ENCODE measurements at regions not wholly inside any gene's neighbourhood (a gene's known extent, or its start where the extent isn't known, plus 50 kb on each side); places are given as distances from the start of the nearest gene placed in this dataset.

DNA sequence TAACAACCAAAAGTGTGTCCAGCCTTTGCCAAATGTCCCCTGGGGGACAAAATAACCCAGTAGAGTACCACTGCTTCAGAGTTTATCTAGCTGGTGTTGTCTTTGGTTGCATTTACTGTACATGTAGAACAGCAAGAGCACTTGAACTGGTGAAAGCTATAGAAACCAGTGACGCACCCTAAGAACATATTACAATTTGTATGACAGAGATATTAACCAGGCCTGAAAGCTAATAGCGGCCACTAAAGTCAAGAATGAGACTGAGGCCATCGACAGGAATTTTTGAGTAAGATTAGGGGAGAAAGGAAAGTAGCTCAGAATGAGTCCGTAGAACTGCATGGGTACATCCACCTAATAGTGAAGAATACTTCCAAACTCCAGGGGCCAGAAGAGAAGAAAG is 236.2 kb downstream of the MTERF1 start:
- H3K4me1 Mint-ChIP-seq = no peaks in the 10 kb centered on the region
- no peaks in the 10 kb centered on the region for H3K36me3 ChIP-seq (ENCODE audit: control insufficient read depth, insufficient read depth, low read length)
- no peaks in the 10 kb centered on the region for H3K4me1 ChIP-seq (ENCODE audit: control insufficient read depth, insufficient read depth, low read length)
- no peak overlapping the region for H3K4me3 ChIP-seq (ENCODE audit: low read length)
- H3K4me3 Mint-ChIP-seq = no peak overlapping the region
- H3K27me3 ChIP-seq (ENCODE audit: control insufficient read depth, insufficient read depth, low read length) = no peaks in the 10 kb centered on the region
- intact Hi-C loops (cut with micrococcal nuclease) = no loop called here
- H3K9me3 Mint-ChIP-seq = peaks cover 10% of the 10 kb centered on the region in 2 donors
- H3K36me3 Mint-ChIP-seq = peaks cover 11% of the 10 kb centered on the region
- ATAC-seq = no peak
- DNase-seq = no peak
- no peak overlapping the region for H3K27ac Mint-ChIP-seq
- 93% methylated on average over 4 of the region's 4 CpGs for WGBS (ENCODE audit: insufficient coverage)
- TF ChIP-seq, protein P1, sequence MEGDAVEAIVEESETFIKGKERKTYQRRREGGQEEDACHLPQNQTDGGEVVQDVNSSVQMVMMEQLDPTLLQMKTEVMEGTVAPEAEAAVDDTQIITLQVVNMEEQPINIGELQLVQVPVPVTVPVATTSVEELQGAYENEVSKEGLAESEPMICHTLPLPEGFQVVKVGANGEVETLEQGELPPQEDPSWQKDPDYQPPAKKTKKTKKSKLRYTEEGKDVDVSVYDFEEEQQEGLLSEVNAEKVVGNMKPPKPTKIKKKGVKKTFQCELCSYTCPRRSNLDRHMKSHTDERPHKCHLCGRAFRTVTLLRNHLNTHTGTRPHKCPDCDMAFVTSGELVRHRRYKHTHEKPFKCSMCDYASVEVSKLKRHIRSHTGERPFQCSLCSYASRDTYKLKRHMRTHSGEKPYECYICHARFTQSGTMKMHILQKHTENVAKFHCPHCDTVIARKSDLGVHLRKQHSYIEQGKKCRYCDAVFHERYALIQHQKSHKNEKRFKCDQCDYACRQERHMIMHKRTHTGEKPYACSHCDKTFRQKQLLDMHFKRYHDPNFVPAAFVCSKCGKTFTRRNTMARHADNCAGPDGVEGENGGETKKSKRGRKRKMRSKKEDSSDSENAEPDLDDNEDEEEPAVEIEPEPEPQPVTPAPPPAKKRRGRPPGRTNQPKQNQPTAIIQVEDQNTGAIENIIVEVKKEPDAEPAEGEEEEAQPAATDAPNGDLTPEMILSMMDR (IDR thresholded peaks at IDR 0.05) = no peak
- H3K9me3 ChIP-seq (ENCODE audit: control insufficient read depth, insufficient read depth, low read length) = peaks cover 2% of the 10 kb centered on the region
- no peak overlapping the region for H3K27ac ChIP-seq (ENCODE audit: low read length)
- no peaks in the 10 kb centered on the region for H3K27me3 Mint-ChIP-seq (ENCODE audit: low read depth in 2 of 2)

DNA sequence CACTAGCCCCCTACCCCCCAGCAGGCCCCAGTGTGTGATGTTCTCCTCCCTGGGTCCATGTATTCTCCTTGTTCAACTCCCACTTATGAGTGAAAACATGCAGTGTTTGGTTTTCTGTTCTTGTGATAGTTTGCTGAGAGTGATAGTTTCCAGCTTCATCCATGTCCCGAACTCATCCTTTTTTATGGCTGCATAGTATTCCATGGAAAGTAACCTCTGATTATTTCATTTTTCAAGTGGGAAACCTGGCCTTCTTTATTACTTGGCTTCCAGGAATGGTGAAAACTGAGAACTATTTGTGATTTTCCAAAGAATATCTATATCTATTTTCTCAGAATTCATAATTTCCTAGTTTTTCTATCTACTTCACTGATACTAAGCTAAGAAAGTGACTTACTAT is 235.0 kb downstream of the MTERF1 start:
- H3K27me3 Mint-ChIP-seq (ENCODE audit: low read depth in 2 of 2) = no peaks in the 10 kb centered on the region
- Histone ChIP-seq H3K4me3 (ENCODE audit: low read length) (no peak overlapping the region), H3K27me3 (ENCODE audit: control insufficient read depth, insufficient read depth, low read length) (no peaks in the 10 kb centered on the region), H3K36me3 (ENCODE audit: control insufficient read depth, insufficient read depth, low read length) (no peaks in the 10 kb centered on the region), H3K9me3 (ENCODE audit: control insufficient read depth, insufficient read depth, low read length) (peaks cover 2% of the 10 kb centered on the region), H3K27ac (ENCODE audit: low read length) (no peak overlapping the region), H3K4me1 (ENCODE audit: control insufficient read depth, insufficient read depth, low read length) (no peaks in the 10 kb centered on the region)
- TF ChIP-seq, protein P1 (IDR thresholded peaks at IDR 0.05) = no peak
- H3K27ac Mint-ChIP-seq = no peak overlapping the region
- no peaks in the 10 kb centered on the region for H3K4me1 Mint-ChIP-seq
- intact Hi-C loops (cut with micrococcal nuclease) = no loop called here
- peaks cover 11% of the 10 kb centered on the region for H3K36me3 Mint-ChIP-seq
- no peak for ATAC-seq
- no peak overlapping the region for H3K4me3 Mint-ChIP-seq
- WGBS (ENCODE audit: insufficient coverage) = 93% methylated on average over 1 of the region's 1 CpG
- no peak for DNase-seq
- peaks cover 14% of the 10 kb centered on the region in 2 donors for H3K9me3 Mint-ChIP-seq

DNA sequence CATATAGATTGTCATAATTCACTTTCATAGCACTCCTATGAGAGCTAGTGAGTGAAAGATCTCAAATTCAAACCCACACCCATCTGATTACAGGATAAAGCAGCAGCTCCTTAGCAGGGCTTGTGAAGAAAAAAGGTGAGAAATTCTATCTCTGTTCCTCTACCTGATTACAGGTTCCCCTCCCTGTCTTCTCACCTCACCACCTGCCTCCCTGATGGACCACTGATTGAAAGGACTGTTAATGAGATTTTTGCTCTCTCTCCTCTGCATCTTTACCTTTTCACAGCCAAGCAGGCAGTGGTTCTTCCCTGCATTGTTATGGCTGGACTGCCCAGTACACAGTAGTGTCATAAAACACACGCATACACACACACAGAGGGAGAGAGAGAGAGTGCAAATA is 228.5 kb downstream of the MTERF1 start:
- Mint-ChIP-seq H3K4me1 (no peaks in the 10 kb centered on the region), H3K36me3 (peaks cover 6% of the 10 kb centered on the region), H3K4me3 (no peak overlapping the region), H3K9me3 (peaks cover 14 to 18% of the 10 kb centered on the region in 2 donors), H3K27ac (no peak overlapping the region), H3K27me3 (ENCODE audit: low read depth in 2 of 2) (no peaks in the 10 kb centered on the region)
- H3K4me1 ChIP-seq (ENCODE audit: control insufficient read depth, insufficient read depth, low read length) = no peaks in the 10 kb centered on the region
- ATAC-seq (no peak), DNase-seq (no peak)
- intact Hi-C loops (cut with micrococcal nuclease) = no loop called here
- no peaks in the 10 kb centered on the region for H3K9me3 ChIP-seq (ENCODE audit: control insufficient read depth, insufficient read depth, low read length)
- no peak overlapping the region for H3K27ac ChIP-seq (ENCODE audit: low read length)
- TF ChIP-seq, protein P1 (IDR thresholded peaks at IDR 0.05) = no peak
- H3K36me3 ChIP-seq (ENCODE audit: control insufficient read depth, insufficient read depth, low read length) = no peaks in the 10 kb centered on the region
- no peak overlapping the region for H3K4me3 ChIP-seq (ENCODE audit: low read length)
- WGBS (ENCODE audit: insufficient coverage) = 88% methylated on average over 1 of the region's 1 CpG
- H3K27me3 ChIP-seq (ENCODE audit: control insufficient read depth, insufficient read depth, low read length) = no peaks in the 10 kb centered on the region

DNA sequence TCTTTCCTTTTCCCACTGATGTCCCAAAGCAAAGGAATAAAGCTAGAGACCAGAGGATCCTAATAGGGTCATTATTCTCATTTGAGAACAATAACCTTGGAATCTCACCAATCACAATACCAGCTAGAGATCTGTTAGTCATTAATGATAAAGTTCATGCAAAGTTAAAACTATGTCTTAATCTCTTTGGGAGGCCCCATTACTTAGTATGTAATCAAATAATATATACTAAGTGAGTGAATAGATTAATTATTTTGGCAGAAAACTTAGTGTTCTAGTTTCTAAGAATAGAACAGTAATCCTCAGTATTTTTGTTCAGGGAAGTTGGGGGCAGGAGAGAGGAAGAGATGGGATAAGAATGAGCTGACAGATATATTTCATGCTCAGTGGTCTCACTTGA is 227.2 kb downstream of the MTERF1 start:
- ATAC-seq (no peak), DNase-seq (no peak)
- Histone ChIP-seq H3K4me1 (ENCODE audit: control insufficient read depth, insufficient read depth, low read length) (no peaks in the 10 kb centered on the region), H3K36me3 (ENCODE audit: control insufficient read depth, insufficient read depth, low read length) (no peaks in the 10 kb centered on the region), H3K27ac (ENCODE audit: low read length) (no peak overlapping the region), H3K9me3 (ENCODE audit: control insufficient read depth, insufficient read depth, low read length) (no peaks in the 10 kb centered on the region), H3K4me3 (ENCODE audit: low read length) (no peak overlapping the region), H3K27me3 (ENCODE audit: control insufficient read depth, insufficient read depth, low read length) (no peaks in the 10 kb centered on the region)
- no peak overlapping the region for H3K4me3 Mint-ChIP-seq
- H3K36me3 Mint-ChIP-seq = no peaks in the 10 kb centered on the region
- TF ChIP-seq, protein P1 (IDR thresholded peaks at IDR 0.05) = no peak
- intact Hi-C loops (cut with micrococcal nuclease) = no loop called here
- H3K27me3 Mint-ChIP-seq (ENCODE audit: low read depth in 2 of 2) = no peaks in the 10 kb centered on the region
- peaks cover 11 to 15% of the 10 kb centered on the region in 2 donors for H3K9me3 Mint-ChIP-seq
- H3K4me1 Mint-ChIP-seq = no peaks in the 10 kb centered on the region
- no peak overlapping the region for H3K27ac Mint-ChIP-seq

Measured in natural killer cell (primary cell).